Stromal cell of bone marrow (primary cell): ENCODE measurements at regions not wholly inside any gene's neighbourhood (a gene's known extent, or its start where the extent isn't known, plus 50 kb on each side); places are given as distances from the start of the nearest gene placed in this dataset.
"Not testable (repeated sequence)": the region's sequence is repeated elsewhere in the genome, so short reads cannot be mapped to it uniquely, and the experiment has no call there.

Source experiments
- DNase-seq: peaks from one replicate; pipeline ENCODE4 v3.0.0-alpha.2; 2012; ENCODE audit warnings: low read depth

DNA sequence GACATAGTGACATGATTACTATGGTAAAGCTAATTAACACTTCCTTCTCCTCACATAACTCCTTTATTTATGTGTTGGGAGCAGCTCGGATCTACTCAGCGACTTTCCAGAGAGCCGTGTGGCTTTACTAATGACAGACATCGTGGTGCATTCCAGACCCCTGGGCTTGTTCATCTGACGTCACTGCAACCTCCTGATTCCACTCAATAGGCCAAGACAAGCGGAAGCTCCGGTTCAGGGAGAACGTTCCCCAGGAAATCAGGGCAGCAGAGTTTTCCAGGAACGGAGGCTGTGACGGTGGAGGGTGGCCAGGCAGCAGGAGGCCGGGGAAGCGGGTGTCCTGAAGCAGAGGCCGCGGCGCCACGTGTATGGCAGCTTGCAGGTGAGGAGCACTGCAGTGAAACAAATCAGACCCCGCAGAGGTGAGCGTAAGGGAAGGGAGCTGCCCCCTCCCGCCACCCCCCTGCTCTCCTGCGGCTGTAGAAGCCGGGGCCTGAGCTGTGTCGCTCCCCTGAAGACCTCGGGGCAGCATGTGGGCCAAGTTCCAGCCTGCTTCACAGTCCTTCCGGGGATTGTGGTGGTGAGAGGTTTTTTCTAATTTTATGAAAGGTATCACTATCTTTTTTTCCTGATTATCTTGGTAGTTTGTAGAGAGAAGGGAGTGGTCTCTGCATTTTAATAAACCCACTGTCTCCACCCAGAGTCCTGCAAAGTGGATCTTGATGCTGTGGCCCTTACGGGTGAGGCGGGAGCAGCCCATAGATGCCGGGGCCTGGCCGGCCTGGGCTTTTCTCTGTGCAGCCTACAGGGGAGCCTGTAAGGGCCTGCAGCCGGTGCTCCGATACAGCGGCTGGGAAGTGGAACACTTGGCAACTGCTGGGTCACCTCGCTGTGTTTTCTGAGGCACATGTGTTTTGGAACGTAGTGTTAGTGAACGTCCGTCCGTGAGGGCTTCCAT lies 220.4 kb upstream of the IRX4 start:
- no peak for DNase-seq

DNA sequence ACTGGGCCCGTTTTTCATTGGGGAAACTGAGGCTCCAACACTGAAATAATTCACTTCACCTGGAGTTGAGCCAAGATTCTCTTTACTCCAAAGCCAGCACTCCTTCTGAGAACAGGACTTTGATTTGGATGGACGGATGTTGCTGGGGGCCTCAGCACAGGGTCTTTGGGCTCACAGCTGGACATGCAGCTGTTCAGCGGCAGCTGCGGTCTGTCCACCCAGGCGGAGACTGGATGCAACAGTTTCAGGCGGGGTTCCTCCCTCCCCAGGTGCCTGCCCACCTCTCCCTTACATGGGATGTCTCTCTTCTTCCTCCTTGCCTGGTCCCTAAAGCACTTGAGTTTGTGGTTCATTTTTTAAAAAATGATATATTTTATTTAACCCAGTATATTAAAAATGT lies 219.0 kb upstream of the IRX4 start:
- no peak for DNase-seq

DNA sequence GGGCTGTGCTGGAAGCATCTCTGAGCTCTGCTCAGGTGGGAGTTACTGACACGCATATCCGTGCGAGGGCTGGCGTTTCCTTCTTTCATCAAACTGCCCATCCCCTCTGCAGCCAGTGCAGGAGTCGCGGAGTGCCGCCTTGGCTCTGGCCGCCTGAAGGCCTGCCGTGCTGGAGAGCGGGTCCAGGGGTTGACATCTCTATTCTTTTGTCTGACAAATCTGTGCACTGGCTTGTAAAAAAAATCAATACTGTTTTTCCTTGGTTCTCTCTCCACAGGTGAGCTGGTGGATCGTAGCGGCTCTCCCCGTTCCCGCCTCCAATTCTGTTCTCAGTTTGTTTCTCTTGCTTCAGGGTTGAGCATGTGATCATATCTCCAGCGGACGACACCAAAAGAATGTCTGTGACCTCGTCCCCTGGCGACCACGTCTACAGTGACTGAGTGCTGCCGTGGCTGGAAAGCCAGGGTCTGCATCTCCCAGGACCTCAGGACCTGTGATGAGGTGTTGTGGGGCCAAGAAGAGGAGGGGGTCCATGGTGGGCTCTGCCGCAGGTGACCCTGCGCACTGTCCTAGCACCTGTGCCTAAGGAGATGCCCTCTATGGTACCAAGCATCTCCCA lies 214.3 kb upstream of the IRX4 start:
- no peak for DNase-seq

DNA sequence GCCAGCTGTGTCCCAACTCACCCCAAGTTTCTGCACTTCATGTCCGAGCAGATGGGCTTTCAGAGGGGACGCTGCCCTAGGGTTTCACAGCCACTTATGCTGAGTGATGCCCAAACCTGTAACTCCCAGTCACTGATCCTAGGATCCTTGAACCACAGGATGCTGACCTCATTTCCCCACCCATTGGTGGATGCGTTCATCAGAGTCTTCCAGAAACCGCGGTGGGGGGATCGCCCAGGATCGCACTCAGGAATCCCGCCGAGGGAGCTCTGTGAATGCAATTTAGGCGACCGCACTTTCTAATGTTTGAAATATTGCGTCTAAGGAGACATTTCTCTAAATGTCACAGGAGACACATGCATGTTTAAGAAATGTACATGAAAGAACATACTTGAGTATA lies 212.3 kb upstream of the IRX4 start:
- DNase-seq, result no peak

DNA sequence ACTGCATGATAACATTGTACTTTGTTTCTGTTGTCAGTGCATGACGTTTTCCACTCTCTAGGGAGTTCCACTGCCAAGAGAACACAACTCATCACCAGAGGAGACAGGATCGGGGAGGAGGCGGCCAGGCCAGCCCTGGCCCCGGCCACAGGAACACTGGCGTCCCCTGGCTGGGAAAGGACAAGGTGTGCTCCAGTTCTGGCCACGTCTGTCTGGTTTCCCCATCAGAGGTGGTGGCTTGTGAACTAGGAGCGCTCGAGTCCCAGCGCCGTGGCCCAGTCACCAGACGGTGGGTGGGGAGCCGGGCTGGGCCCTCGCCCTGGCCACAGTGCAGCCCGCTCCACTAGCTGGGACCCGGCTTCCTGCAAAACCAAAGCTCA lies 211.9 kb upstream of the IRX4 start:
- no peak for DNase-seq

DNA sequence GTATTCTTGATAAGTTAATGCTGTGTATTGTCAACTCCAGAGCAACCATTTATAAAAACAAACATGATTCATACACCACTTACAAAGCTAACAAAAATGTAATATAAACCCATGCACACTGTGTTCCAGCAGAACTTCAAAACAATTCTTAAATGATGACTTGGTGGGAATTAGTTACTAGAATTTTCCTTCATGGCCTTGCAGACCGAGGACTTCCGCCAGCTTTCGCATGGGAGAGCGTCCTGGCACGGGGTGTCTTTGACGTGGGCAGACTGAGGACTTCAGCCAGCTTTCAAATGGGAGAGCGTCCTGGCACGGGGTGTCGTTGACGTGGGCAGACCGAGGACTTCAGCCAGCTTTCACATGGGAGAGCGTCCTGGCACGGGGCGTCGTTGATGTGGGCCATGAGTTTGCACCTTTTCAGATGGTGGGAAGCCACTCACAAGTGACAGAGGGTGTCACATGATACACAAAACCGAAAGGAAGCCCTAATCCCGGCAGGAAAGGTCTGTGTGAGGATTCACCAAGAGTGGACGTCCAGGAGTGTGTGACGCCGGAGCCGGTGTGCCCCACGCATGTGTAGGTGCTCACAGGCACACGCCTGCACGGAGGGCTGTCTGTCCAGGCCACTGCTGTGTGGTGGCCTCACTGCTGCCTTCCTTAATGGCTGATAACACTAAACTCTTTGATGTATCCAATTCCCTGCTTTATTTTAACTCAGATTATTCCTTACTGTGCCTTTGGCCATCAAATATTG lies 211.3 kb upstream of the IRX4 start:
- DNase-seq, result peak; percentile 13

DNA sequence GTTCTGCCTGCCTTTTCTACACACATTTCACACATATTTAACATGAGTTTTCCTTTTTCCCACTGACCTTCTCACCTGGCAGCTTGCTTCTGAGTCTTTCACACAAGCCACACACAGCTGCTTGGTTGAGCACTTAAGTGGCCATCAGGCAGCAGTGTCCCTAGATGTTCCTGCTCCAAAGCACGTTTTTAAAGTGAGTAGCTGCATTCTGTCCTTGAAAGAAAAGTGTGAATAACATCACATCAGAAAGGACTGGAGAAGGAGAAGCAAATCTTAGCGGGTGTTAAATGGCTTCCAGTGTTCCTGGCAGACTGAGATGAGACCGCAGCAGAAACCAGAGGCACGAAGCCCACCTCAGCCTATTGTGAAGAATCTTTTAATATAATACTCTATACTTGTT lies 209.2 kb upstream of the IRX4 start:
- no peak for DNase-seq

DNA sequence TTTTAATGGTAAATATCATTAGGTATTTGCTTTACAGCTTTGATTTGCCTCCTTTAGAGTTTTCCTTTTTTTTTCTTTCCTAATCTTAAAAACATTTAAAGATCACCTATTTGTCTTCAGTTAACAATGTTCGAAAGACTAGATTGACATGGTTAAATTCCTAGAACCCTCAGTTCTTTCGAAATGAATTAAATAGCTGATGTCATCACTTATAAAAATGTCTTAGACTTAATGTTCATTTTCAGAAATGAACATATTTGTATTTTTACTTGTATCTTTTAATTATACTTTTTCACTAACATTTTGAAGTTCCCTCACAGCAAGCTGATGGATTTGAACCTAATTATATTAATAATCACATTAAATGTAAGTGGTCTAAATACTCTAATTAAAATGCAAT lies 205.3 kb upstream of the IRX4 start:
- no peak for DNase-seq

DNA sequence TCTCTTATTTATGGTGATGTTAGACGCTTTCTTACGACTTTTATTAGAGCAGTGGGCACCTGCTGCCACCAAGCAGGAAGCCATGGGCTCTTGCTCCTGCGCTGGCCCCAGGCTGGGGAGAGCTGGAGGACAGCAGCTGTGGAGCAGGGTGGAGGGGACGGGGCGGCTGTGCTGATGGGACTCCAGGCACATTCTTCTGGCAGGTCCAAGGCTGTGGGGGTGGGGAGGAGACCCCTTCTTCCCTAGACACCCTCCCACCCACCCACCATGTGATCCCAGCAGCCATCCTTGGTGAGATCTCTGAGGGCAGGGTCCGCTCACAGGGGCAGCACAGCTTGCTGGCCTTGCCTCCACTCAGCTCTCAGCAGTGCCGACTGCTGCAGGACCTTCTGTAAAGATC lies 192.6 kb upstream of the IRX4 start:
- DNase-seq, result no peak

DNA sequence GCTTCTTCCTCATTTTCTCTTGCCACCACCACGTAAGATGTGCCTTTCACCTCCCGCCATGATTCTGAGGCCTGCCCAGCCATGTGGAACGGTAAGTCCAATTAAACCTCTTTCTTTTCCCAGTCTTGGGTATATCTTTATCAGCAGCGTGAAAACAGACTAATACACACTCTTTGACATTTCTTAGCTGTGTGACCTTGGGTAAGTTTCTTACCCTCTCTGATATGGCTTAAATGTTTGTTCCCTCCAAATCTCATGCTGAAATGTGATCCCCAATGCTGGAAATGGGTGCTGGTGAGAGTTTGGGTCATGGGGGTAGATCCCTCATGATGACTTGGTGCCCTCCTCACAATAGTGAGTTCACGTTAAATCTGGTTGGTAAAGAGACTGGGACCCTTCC lies 188.8 kb upstream of the IRX4 start:
- no peak for DNase-seq

DNA sequence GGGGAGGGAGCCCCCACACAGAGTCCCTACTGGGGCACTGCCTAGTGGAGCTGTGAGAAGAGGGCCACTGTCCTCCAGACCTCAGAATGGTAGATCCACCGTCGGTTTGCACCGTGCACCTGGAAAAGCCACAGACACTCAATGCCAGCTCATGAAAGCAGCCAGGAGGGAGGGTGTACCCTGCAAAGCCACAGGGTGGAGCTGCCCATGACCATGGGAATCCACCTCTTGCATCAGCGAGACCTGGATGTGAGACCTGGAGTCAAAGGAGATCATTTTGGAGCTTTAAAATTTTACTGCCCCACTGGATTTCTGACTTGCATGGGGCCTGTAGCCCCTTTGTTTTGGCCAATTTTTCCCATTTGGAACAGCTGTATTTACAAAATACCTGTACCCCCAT lies 188.1 kb upstream of the IRX4 start:
- not testable (repeated sequence) for DNase-seq

DNA sequence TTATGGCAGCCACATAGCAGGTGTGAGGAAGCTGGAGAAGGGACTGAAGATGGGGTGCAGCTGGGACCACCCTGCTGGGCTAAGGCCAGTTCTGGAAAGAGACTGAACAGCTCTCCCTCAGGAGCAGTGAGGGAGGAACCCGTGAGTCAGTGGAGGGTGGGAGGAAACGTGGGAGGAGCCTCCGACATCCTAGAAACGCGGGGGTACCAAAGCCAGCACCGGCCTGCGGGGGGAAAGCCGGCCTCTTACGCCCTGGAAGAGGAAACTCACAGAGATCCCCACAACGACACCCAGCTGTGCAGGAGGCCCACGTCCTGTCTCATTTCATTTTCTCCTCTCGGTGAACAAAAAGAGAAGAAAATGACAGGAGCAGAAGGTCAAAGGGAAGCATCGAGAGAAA lies 185.8 kb upstream of the IRX4 start:
- DNase-seq, result no peak

DNA sequence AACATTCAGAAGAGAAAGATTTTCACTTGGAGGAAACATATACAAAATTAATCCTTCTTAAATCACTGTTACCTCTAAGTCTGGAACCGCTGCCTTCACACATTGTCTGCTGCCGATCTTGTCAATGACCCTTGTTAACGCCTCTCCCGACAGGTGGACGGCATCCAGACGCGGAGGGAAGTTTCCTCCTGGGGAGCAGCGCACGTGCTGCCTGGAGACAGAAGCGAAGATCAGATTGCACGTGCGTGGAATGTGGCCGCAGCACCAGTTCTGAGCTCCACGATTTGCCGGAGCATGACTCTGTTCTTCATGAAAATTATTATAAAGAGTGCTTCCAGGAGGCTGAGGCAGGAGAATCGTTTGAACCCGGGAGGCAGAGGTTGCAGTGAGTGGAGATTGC lies 183.6 kb upstream of the IRX4 start:
- DNase-seq, result no peak

DNA sequence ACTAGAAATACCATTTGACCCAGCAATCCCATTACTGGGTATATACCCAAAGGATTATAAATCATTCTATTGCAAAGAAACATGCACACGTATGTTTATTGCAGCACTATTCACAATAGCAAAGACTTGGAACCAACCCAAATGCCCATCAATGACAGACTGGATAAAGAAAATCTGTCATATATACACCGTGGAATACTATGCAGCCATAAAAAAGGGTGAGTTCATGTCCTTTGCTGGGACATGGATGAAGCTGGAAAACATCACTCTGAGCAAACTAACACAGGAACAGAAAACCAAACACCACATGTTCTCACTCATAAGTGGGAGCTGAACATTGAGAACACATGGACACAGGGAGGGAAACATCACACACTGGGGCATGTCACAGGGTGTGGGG lies 180.7 kb upstream of the IRX4 start:
- not testable (repeated sequence) for DNase-seq

DNA sequence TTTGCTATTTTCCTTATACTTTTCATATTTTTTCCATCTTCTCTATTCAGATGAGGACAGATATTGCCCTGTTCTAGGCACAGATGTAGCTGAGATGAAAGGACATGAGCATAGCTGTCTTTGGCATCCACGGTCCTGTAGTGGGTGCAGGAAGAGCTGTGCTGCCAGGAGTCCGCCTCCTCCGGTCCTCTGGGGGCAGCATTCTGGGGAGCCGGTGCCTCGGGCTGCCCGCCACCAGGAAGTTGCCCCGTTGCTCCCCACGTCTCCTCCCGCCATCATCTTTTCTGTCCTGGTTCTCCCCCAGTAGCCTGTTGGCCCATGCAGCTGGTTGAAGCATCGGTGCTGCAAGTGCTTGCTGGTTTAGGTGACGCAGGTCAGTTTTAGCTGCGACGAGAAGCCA lies 170.0 kb upstream of the IRX4 start:
- DNase-seq, result no peak

DNA sequence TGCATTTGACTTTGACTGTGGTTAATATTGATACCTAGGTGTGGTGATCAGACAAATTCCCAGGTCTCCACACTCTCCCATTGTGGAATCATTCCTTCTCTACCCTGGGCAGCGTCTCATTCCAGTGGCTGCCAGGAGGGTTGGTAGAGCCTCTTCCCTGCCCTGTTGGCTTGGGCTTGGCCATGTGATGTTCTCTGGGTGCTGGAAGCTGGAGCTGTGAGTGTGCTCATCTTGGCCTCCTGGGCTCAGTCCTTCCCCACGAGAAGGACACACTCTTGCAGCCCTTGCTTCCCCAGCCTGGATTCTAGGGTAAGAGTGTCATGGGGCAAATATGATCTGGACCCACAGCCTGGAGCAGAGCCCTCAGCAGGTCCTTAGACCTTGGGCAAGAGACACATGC lies 167.2 kb upstream of the IRX4 start:
- no peak for DNase-seq

DNA sequence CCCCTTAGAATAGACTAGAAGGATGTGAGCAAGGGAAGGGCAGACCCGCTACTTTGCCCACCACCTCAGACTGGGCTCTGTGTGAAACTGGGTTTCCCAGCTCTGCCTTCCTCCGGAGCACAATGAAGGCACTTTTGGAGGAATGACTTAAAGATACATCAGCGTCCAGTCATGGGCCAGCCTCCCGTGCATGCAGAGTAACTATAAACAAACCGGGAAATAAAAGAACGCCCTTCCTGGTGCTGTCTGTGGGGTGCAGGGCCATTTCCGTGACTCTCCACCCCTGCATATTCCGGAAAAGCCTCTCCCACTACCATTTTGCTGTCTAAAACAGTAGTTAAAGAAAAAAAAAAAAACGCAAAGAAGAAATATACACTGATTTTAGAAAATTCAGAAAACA lies 165.9 kb upstream of the IRX4 start:
- no peak for DNase-seq

DNA sequence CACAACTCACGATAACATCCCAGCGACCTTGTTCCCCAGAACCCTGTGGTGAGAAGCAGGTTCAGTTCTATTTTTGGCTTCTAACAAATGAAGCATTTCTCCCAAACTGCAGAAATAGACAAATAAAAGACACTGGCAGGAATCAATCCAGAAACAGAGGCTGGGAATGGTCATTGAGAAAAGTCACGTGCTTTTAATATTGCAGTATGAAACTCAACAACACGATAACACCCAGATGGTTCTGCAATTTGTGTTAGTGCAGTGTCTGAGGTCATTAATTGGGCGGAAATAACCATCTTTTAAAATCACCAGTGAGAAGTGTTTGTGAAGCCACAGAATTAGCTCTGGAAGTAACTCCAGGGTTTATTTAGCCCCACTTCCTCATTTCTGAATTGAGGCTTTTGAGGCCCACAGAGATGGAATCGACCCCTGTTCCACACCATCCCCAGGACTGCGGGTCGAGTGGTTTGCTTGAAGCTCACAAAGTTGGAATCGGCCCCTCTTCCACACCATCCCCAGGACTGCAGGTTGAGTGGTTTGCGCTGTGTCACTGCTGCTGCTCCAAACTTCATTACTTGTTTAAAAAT lies 164.7 kb upstream of the IRX4 start:
- DNase-seq, result no peak

DNA sequence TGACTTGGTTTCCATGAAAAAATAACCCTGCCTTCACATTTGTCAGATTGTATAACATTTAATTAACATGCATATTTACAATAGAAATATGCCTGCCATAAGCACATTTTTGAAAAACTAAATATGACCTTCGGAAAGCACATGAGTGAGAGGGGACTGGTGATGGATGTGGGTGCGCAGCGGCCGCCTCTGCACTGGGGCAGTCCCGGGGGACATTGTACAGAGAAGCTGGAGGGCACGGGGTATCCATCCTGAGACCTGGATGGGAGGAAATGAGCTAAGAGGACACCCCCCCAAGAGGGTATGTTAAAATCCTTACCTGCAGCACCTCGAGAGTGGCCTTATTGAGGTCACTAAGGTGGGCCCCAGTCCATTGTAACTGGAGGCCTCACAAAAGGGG lies 161.3 kb upstream of the IRX4 start:
- DNase-seq, result no peak

DNA sequence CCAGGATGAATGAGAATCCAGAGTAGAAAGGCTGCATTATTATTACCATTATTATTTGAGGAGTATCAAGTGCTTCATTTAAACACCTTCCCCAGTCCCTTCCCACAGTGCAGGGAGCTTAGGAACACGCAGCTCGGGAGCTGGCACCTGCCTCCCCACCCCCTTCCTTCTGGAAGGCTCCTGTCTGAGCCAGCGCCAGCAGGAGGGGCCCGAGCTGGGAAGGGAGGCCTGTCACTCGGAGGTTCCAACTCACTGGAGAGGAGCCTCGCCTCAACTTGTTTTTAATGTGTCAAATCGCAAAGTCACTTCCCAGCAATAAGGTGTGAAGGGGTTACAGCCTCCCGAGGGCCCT lies 156.4 kb upstream of the IRX4 start:
- no peak for DNase-seq

DNA sequence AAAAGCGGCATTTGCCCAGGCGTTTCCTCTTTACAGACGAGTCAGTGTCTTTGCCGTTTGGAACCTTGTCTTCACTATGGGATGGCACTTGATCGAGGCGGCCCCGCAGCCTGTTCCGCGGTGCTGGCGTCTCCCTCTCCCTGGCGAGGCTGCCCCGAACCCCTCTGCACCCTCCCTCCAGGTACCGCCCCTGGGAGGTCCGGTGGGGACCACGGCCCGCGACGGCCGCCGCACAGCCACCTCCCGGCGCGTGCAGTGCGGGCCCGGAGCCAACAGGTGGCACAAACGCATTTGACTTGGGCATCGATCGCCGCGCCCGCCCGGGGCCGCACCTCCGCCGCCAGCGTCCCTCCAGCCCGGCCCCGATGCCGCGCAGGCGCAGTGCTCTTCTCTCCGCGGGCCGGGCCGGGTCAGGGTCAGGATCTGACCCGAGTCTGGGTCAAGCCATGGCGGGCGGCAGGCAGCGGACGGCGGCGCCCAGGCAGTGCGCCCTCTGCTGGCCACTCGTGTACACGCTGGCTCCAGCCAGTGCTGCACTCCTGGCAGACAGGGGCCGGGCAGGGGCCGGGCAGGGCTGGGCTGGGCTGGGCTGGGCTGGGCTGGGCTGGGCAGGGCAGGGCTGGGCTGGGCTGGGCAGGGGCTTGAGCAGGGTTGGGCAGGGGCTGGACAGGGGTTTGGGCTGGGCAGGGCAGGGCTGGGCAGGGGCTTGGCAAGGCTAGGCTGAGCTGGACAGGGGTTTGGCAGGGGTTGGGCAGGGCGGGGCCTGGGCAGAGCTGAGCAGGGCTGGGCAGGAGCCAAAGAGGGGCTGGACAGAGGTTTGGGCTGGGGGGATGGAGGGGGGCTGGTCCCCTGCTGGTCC lies 155.8 kb upstream of the IRX4 start:
- DNase-seq, result peak; percentile 4

DNA sequence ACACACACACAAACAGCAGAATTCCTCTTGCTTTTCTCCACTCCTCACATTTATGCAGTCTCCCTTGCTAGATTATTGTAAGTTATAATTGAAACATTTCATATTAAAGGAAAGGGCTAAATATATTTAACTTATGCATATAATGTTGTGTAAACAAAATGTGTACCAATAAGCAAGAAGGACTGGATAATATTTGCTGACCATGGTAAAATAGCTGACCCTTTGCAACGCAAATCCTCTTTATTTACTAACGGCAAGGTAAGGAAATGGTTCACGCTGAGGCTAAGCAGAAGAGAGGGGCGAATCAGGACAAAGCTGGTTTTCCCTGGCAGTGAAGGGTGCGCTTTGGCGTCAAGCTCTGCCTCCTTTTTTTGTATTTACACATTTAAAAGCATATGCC lies 154.2 kb upstream of the IRX4 start:
- DNase-seq, result no peak
